SJSA1 (cell line): ENCODE measurements at regions not wholly inside any gene's neighbourhood (a gene's known extent, or its start where the extent isn't known, plus 50 kb on each side); places are given as distances from the start of the nearest gene placed in this dataset.

Source experiments
- DNase-seq, 2 experiments: peaks; one replicate each; pipeline ENCODE4 v3.0.0-alpha.2; 2015 to 2020; ENCODE audit warnings: low spot score in 2 of 2, low read depth in 1 of 2
- H3K27ac ChIP-seq: fragments of 250-450 bp; sonication (Bioruptor Pico); 2 replicates; pipeline ENCODE4 v1.5.1; 2020; ENCODE audit warnings: mild to moderate bottlenecking, moderate library complexity
- H3K27me3 ChIP-seq: fragments of 250-450 bp; sonication (Bioruptor Pico); replicated peaks from 2 replicates; pipeline ENCODE4 v1.5.1; 2020; ENCODE audit warnings: mild to moderate bottlenecking, moderate library complexity
- H3K36me3 ChIP-seq: fragments of 250-450 bp; sonication (Bioruptor Pico); 2 replicates; pipeline ENCODE4 v1.5.1; 2020; ENCODE audit warnings: mild to moderate bottlenecking
- H3K4me1 ChIP-seq: fragments of 250-450 bp; sonication (Bioruptor Pico); replicated peaks from 2 replicates; pipeline ENCODE4 v1.6.1; 2021; ENCODE audit warnings: mild to moderate bottlenecking
- H3K4me3 ChIP-seq: fragments of 250-450 bp; sonication (Bioruptor Pico); 2 replicates; pipeline ENCODE4 v1.5.1; 2020; ENCODE audit warnings: mild to moderate bottlenecking
- H3K9me3 ChIP-seq: fragments of 250-450 bp; sonication (Bioruptor Pico); replicated peaks from 2 replicates; pipeline ENCODE4 v1.5.1; 2020; ENCODE audit warnings: mild to moderate bottlenecking

DNA sequence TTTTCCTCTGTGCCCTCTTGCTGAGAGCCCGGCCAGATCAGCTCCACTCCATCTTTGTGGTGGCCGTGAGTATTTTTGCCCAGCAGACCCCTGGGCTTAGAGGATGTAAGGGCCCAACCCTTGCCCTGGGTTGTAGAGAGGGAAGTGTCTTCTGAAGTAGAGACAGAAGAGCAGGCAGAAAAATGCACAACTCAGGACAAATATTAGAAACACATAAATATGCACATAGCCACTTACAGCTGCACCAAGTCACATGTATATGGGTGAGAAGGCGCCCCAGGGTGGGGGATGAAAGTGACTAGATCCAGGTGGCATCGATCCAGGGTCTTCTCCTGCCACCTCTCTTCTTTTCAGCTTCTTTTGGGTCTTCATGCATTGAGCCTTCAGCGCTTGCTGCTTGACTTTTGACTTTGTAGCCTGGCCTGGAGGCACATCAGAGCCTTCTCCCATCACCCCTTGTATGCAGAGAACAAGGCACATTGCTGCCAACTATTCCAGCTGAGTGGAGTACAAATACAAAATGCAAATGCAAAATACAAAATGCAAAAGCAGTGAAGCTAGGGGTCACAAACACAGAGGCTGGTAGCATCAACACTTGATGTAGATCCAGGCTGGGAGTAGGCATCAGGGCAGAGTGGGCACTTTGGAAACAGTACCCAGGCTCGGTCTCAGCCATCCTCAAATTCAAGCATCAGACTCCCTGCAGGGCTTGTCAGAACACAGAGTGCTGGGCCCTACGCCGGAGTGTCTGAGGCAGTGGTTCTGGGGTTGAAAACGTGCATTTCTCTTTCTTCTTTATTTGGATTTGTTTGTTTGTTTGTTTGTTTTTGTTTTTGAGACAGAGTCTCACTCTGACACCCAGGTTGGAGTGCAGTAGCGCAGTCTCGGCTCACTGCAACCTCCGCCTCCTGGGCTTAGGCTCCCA lies 133.0 kb downstream of the ASB7 start:
- H3K4me1 ChIP-seq = peaks cover 41% of the 10 kb centered on the region
- H3K27ac ChIP-seq = no peak overlapping the region
- no peaks in the 10 kb centered on the region for H3K36me3 ChIP-seq
- H3K27me3 ChIP-seq = no peaks in the 10 kb centered on the region
- no peak overlapping the region for H3K4me3 ChIP-seq
- H3K9me3 ChIP-seq = peaks cover 3% of the 10 kb centered on the region
- DNase-seq = peak in 1 of 2 experiments; percentile 37

DNA sequence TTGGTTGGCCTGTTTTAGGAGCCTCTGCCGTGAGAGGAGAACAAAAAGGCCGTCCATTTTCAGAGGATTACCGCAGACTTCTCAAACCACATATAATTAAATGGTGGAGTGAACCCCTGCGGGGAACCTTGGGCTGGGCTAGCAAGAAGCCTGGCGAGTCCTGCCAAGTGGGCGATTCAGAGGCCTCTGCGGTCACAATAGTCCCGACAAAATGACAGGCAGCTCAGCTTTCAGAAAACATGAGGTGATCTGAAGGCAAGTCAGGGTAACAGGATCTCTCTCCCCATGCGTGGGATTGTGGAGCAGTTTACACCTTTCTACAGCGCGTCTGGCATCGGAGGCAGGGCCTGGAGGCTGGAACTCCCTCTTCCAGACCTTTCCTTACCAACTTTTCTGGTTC lies 134.8 kb downstream of the ASB7 start:
- no peaks in the 10 kb centered on the region for H3K36me3 ChIP-seq
- H3K4me3 ChIP-seq = no peak overlapping the region
- H3K27ac ChIP-seq = no peak overlapping the region
- peaks cover 24% of the 10 kb centered on the region for H3K4me1 ChIP-seq
- DNase-seq = peak in 1 of 2 experiments; percentile 30
- no peaks in the 10 kb centered on the region for H3K27me3 ChIP-seq
- peaks cover 3% of the 10 kb centered on the region for H3K9me3 ChIP-seq

DNA sequence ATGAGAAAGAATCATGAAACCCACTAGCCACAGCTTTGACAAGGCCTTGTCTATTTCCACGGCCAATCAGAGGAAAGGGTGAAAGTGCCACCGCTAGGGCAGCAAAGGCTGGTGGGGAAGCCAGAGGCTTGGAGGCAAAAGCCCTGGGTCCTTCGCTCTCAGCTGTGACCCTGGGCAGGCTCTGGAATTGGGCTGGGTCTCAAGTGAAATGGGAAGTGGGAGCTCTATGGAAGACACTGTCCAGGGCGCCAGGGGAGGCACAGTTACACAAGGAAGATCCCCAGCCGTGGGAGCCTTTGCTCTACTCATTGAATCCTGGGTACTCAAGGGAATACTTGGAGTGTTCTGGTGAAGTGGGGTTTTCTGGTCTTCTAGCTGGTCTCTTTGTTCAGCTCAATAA lies 136.2 kb downstream of the ASB7 start:
- peak in 1 of 2 experiments; percentile 32 for DNase-seq
- H3K9me3 ChIP-seq = peaks cover 3% of the 10 kb centered on the region
- H3K36me3 ChIP-seq = no peaks in the 10 kb centered on the region
- H3K4me1 ChIP-seq = peaks cover 10% of the 10 kb centered on the region
- H3K4me3 ChIP-seq = no peak overlapping the region
- no peak overlapping the region for H3K27ac ChIP-seq
- H3K27me3 ChIP-seq = no peaks in the 10 kb centered on the region

DNA sequence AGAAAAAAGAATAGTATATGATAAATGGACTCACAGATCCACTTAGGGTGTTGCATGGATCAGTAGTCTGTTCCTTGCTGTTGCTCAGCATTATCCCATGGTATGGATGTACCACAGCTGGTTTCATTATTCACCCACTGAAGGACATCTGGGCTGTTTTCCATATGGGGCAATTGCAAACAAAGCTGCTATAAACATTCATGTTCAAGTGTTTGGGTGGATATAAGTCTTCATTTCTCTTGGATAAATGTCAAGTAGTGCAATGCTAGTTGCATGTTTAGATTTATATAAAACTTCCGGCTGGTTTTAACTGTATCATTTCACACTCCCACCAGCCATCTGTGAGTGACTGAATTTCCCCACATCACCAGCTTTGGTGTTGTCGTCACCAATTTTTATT lies 137.7 kb downstream of the ASB7 start:
- H3K27ac ChIP-seq = no peak overlapping the region
- DNase-seq = no peak
- 0 out of 2 replicates have a peak, but pooled peaks cover 3% of the 10 kb centered on the region for H3K4me1 ChIP-seq
- no peak overlapping the region for H3K4me3 ChIP-seq
- no peaks in the 10 kb centered on the region for H3K36me3 ChIP-seq
- H3K27me3 ChIP-seq = no peaks in the 10 kb centered on the region
- H3K9me3 ChIP-seq = no peaks in the 10 kb centered on the region

DNA sequence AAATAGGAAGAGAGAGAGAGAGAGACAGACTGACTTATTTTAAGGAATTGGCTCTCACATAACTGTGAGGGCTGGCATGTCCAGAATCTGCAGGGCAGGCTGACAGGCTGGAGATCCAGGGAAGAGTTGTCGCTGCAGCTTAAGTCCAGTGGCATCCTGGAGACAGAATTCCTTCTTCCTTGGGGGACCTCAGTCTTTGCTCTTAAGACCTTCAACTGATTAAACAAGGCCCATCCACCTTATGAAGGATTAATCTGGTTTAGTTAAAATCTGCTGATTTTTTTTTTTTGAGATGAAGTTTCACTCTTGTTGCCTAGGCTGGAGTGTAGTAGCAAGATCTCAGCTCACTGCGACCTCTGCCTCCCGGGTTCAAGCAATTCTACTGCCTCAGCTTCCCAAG lies 128.0 kb upstream of the ALDH1A3 start:
- Histone ChIP-seq H3K27ac (no peak overlapping the region), H3K36me3 (no peaks in the 10 kb centered on the region), H3K4me1 (no peaks in the 10 kb centered on the region), H3K9me3 (no peaks in the 10 kb centered on the region), H3K27me3 (no peaks in the 10 kb centered on the region), H3K4me3 (no peak overlapping the region)
- no peak for DNase-seq

DNA sequence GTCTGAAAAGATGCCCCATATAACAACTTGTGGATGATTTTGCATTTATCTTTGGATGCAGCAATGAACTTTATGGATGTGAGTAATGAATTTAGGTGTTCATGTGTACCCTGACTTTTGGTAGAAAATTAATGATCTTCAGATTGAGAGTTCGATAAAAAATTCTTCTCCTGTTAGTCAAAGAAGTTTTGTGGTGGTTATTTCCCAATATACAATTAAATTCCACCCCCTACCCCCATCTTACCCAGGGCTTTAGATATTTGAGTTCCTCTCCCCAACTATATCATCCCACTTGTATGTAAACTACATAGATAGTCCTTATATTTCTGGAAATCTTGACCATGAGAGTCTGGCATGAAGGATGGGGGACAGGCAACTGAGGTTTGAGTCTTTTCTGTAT lies 126.1 kb upstream of the ALDH1A3 start:
- Histone ChIP-seq H3K27ac (no peak overlapping the region), H3K36me3 (no peaks in the 10 kb centered on the region), H3K4me1 (no peaks in the 10 kb centered on the region), H3K27me3 (no peaks in the 10 kb centered on the region), H3K4me3 (no peak overlapping the region), H3K9me3 (no peaks in the 10 kb centered on the region)
- no peak for DNase-seq

DNA sequence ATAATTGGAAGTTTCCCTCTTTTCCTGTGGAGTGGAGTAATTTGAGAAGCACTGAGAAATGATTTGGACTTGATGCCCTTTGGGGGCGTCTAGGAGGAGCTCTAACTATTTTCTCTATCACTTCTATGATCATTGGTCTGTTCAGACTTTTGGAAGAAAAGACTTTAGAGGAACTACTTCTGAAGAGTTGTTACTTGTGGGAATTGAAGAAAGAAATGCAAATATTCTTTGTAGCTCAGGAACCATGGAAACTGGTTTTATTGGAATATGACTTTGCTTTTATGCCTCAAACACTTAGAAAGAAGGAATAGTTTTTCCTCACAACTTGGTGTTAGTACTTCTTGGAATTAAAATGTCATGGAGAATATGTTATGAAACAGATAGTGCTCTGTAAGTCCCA lies 122.0 kb upstream of the ALDH1A3 start:
- Histone ChIP-seq H3K36me3 (no peaks in the 10 kb centered on the region), H3K4me1 (peaks cover 17% of the 10 kb centered on the region), H3K27me3 (no peaks in the 10 kb centered on the region), H3K27ac (no peak overlapping the region), H3K4me3 (no peak overlapping the region), H3K9me3 (no peaks in the 10 kb centered on the region)
- DNase-seq = no peak

DNA sequence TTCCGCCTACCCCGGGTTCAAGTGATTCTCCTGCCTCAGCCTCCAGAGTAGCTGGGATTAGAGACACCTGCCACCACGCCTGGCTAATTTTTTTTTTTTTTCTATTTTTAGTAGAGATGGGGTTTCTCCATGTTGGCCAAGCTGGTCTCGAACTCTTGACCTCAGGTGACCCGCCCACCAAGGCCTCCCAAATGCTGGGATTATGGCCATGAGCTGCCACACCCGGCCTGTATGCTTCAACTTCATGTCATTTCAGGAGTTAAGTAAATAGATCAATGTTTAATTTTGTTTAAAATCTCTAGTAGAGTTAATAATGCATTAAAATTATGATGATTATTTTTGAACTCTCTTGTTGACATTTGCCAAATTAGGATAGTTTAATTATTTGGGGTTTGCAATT lies 121.1 kb upstream of the ALDH1A3 start:
- H3K27ac ChIP-seq = peak overlapping the region; percentile 45; the same call in 1 of the 2 replicates
- no peak overlapping the region for H3K4me3 ChIP-seq
- no peak for DNase-seq
- H3K27me3 ChIP-seq = no peaks in the 10 kb centered on the region
- H3K9me3 ChIP-seq = no peaks in the 10 kb centered on the region
- no peaks in the 10 kb centered on the region for H3K36me3 ChIP-seq
- H3K4me1 ChIP-seq = peaks cover 17% of the 10 kb centered on the region

DNA sequence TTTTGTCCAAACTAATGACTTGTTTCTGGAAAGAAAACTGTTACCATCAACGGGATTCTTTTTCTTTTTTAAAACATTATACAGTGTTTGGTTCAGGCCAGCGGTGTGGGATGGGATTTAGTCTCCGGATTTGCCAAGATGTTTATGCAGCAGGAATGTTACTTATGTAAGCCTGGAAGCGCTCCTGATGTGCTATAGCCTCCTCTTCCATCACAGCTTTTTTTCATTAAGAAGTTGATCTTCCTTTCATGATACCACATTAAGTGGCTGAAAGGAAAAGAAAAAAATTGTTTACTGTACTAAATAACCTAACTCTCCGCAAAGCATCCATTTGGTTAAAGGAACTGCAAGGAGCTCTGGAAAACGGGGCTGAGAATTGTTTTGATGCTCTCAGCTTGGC lies 120.5 kb upstream of the ALDH1A3 start:
- peak; percentile 42 to 75 for DNase-seq
- Histone ChIP-seq H3K36me3 (no peaks in the 10 kb centered on the region), H3K4me3 (no peak overlapping the region), H3K27me3 (no peaks in the 10 kb centered on the region), H3K4me1 (peaks cover 17% of the 10 kb centered on the region), H3K9me3 (no peaks in the 10 kb centered on the region), H3K27ac (peak overlapping the region; percentile 45)

DNA sequence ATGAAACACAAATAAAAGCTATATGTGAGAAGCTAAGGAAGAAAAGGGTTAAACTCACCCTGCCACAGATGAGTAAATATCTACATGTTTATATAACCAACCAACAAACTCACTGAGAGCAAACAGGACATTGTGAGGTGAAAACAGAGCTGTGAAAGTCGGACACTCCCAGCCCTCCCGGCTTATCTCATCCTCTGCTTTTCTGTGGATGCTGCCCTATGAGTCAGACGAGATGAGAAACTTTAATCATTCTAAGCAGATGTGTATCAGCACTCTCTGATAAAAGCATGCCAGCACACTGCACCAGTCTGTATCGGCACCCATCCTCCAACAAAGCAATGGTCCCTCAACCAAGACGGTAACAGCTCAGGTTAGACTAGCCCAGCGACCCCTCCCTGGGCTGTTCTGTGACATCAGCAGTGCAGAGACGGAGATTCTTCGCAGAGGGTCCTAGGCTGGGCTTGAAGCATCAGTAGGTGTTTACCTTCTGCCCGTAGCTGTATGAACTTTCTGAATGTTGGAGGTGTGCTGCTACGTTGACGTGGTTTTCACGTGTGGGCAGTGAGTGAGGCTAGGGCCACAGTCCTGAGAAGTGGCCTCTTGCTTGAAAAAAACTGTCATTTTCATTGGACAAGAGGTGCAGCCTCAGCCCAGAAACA lies 119.8 kb upstream of the ALDH1A3 start:
- H3K27me3 ChIP-seq = no peaks in the 10 kb centered on the region
- H3K9me3 ChIP-seq = no peaks in the 10 kb centered on the region
- no peaks in the 10 kb centered on the region for H3K36me3 ChIP-seq
- peak overlapping the region; percentile 45 for H3K27ac ChIP-seq
- no peak overlapping the region for H3K4me3 ChIP-seq
- peak; percentile 79 to 85 for DNase-seq
- H3K4me1 ChIP-seq = peaks cover 17% of the 10 kb centered on the region

DNA sequence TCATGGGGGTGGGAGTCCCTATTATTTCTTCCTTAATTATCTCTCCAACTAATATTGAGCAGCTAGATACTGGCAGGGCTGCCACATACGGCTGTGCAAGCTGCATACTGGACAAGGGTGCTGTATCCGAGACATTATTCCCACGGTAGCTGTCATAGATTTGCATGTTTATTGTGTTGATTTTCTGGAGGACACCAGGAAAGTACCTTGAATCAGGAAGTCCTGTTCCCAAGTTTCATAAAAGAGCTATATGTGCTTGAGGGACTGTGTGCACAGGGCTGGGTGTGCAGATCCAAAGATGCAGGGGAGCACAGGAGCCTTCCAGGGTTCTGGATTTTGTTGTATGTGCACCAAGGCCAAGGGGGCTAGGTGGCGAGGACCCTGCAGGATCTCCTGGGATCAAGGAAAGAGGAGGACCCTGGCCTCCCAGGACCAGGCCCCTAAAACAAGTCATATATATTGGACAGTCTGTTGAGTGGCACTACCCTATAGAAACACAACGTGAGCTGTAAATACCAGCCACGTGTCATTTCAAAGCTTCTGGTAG lies 119.2 kb upstream of the ALDH1A3 start:
- H3K4me1 ChIP-seq = peaks cover 23% of the 10 kb centered on the region
- H3K4me3 ChIP-seq = no peak overlapping the region
- H3K27ac ChIP-seq = no peak overlapping the region
- no peaks in the 10 kb centered on the region for H3K36me3 ChIP-seq
- H3K9me3 ChIP-seq = no peaks in the 10 kb centered on the region
- DNase-seq = no peak
- no peaks in the 10 kb centered on the region for H3K27me3 ChIP-seq

DNA sequence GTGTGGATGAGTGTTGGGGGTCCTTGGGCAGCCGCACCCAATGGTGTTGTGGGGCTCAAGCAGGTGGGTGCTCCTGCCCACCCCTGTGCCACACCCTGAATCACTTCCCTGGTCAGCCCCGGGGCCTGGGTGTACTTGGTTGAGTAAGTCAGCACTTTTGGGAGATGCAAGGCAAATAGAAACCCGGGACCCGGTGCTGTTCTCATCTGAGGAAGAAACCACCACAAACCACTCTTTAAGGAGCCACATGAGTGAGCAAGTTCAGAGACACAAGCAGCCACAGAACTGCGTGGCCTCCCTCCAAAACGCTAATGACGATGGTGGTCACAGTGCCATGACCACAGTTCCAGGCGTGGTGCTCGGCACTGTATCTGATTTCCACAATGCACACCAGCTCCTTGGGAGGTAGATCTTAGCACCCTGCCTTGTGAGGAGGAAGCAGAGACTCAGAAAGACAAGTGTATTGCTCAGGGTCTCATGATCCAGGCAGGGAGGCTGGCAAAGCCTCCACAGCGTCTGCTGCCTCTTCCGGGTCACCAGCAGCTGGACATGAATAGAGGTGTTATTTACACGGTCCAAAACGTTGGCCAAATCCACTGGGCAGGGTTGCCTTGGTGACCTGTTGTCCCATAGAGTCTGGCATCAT lies 118.2 kb upstream of the ALDH1A3 start:
- H3K4me1 ChIP-seq = peaks cover 23% of the 10 kb centered on the region

DNA sequence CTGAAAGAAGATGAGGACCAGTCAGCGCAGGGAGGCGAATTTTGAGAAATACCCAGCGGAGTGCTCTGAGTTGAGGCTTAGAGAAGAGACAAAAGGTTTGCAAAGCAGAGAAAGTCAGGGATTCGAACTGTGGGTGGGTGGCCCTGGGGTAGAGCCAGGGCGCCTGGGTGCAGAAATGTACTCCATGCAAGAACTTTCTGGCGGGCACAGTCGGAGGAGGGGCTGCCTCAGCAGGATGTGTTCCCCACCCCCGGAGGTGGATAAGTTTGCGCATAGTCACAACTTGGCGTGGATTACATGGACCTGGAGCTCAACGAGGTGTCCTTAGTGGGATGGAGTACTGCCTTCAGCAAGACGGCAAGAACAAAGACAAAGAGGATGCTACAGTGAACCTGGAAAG lies 117.3 kb upstream of the ALDH1A3 start:
- Histone ChIP-seq H3K4me1 (peaks cover 23% of the 10 kb centered on the region), H3K27ac (no peak overlapping the region), H3K4me3 (no peak overlapping the region), H3K36me3 (no peaks in the 10 kb centered on the region), H3K9me3 (no peaks in the 10 kb centered on the region), H3K27me3 (no peaks in the 10 kb centered on the region)
- no peak for DNase-seq

More for the DNA sequence above, 118.2 kb upstream of the ALDH1A3 start:
- Histone ChIP-seq H3K9me3 (no peaks in the 10 kb centered on the region), H3K27me3 (no peaks in the 10 kb centered on the region), H3K36me3 (no peaks in the 10 kb centered on the region), H3K4me3 (no peak overlapping the region), H3K27ac (no peak overlapping the region)
- DNase-seq = no peak
